Hepatocyte (in vitro differentiated cells): ENCODE measurements at regions not wholly inside any gene's neighbourhood (a gene's known extent, or its start where the extent isn't known, plus 50 kb on each side); places are given as distances from the start of the nearest gene placed in this dataset.

Experiments
- DNase-seq: peaks from one replicate; pipeline ENCODE4 v3.0.0-alpha.2; 2016; ENCODE audit warnings: low spot score
- H2AFZ ChIP-seq: fragments of 200-600 bp; sonication (generic); 2 replicates; pipeline ENCODE4 v1.6.0; 2016; ENCODE audit warnings: antibody characterized with exemption, mild to moderate bottlenecking
- H3K27ac ChIP-seq: fragments of 200-600 bp; sonication (generic); 2 replicates; pipeline ENCODE4 v1.5.1; 2016; ENCODE audit warnings: mild to moderate bottlenecking
- H3K27me3 ChIP-seq: fragments of 200-600 bp; sonication (generic); 2 replicates; pipeline ENCODE4 v1.6.1; 2016
- H3K36me3 ChIP-seq: fragments of 200-600 bp; sonication (generic); replicated peaks from 2 replicates; pipeline ENCODE4 v1.5.1; 2016; ENCODE audit warnings: low read depth; ENCODE audit not compliant: insufficient read depth
- H3K4me1 ChIP-seq: fragments of 200-600 bp; sonication (generic); 2 replicates; pipeline ENCODE4 v1.5.1; 2016; ENCODE audit warnings: mild to moderate bottlenecking, moderate library complexity; ENCODE audit not compliant: insufficient read depth
- H3K4me2 ChIP-seq: fragments of 200-600 bp; sonication (generic); 2 replicates; pipeline ENCODE4 v1.6.0; 2016
- H3K4me3 ChIP-seq: fragments of 200-600 bp; sonication (generic); 2 replicates; pipeline ENCODE4 v1.5.1; 2016; ENCODE audit warnings: mild to moderate bottlenecking
- H3K79me2 ChIP-seq: fragments of 200-600 bp; sonication (generic); 2 replicates; pipeline ENCODE4 v1.6.0; 2017; ENCODE audit warnings: mild to moderate bottlenecking
- H3K9me2 ChIP-seq: fragments of 200-600 bp; sonication (generic); replicated peaks from 2 replicates; pipeline ENCODE4 v1.6.0; 2017; ENCODE audit warnings: mild to moderate bottlenecking; ENCODE audit not compliant: insufficient read depth
- H3K9me3 ChIP-seq: fragments of 200-600 bp; sonication (generic); 2 replicates; pipeline ENCODE4 v1.5.1; 2016; ENCODE audit warnings: low read depth, mild to moderate bottlenecking
- H4K20me1 ChIP-seq: fragments of 200-600 bp; sonication (generic); 2 replicates; pipeline ENCODE4 v1.6.0; 2016; ENCODE audit warnings: mild to moderate bottlenecking; ENCODE audit not compliant: insufficient read depth, poor library complexity, severe bottlenecking
- CTCF ChIP-seq: fragments of 200-600 bp; sonication (generic); IDR thresholded peaks from 2 replicates; pipeline ENCODE4 v1.5.1; 2016; ENCODE audit warnings: antibody characterized with exemption, mild to moderate bottlenecking; ENCODE audit not compliant: poor library complexity
- EZH2 ChIP-seq: fragments of 200-600 bp; sonication (generic); IDR thresholded peaks from 2 replicates; pipeline ENCODE4 v1.6.1; 2016; ENCODE audit warnings: antibody characterized with exemption, mild to moderate bottlenecking, borderline replicate concordance
- EZH2phosphoT487 ChIP-seq: fragments of 200-600 bp; sonication (generic); IDR thresholded peaks from one replicate; pipeline ENCODE4 v1.6.1; 2018; ENCODE audit warnings: antibody characterized with exemption, mild to moderate bottlenecking, low read depth, moderate library complexity; ENCODE audit not compliant: unreplicated experiment, severe bottlenecking
- WGBS: methylation state at CpG from one replicate; pipeline ENCODE4 v1.1.6; 2016; ENCODE audit warnings: low lambda C conversion rate; ENCODE audit errors: missing lambda C conversion rate; 5-methylcytosine and 5-hydroxymethylcytosine counted together

- H3K36me3 ChIP-seq: no peaks in the 10 kb centered on the region
- H3K4me2 ChIP-seq: no peak overlapping the region
- 92% methylated on average over 15 of the region's 15 CpGs for WGBS
- no peak for TF ChIP-seq EZH2phosphoT487
- no peak for TF ChIP-seq EZH2
- no peak overlapping the region for H2AFZ ChIP-seq
- H4K20me1 ChIP-seq: no peaks in the 10 kb centered on the region
- H3K79me2 ChIP-seq: no peaks in the 10 kb centered on the region
- H3K9me3 ChIP-seq: no peaks in the 10 kb centered on the region
- no peaks in the 10 kb centered on the region for H3K4me1 ChIP-seq
- no peak overlapping the region for H3K4me3 ChIP-seq
- H3K9me2 ChIP-seq: no peaks in the 10 kb centered on the region
- no peaks in the 10 kb centered on the region for H3K27me3 ChIP-seq
- DNase-seq: no peak
- no peak overlapping the region for H3K27ac ChIP-seq
Measured at GRCh38 chr4:157821814-157822213, 351.0 kb downstream of the GASK1B start.

- no peaks in the 10 kb centered on the region for H3K79me2 ChIP-seq
- H3K4me1 ChIP-seq: no peaks in the 10 kb centered on the region
- WGBS: 94% methylated on average over 20 of the region's 20 CpGs
- no peaks in the 10 kb centered on the region for H3K36me3 ChIP-seq
- H3K4me2 ChIP-seq: no peak overlapping the region
- H4K20me1 ChIP-seq: no peaks in the 10 kb centered on the region
- DNase-seq: no peak
- H3K9me3 ChIP-seq: no peaks in the 10 kb centered on the region
- no peaks in the 10 kb centered on the region for H3K9me2 ChIP-seq
- no peaks in the 10 kb centered on the region for H3K27me3 ChIP-seq
- H2AFZ ChIP-seq: no peak overlapping the region
- H3K27ac ChIP-seq: no peak overlapping the region
- TF ChIP-seq EZH2 (no peak), CTCF (no peak)
- H3K4me3 ChIP-seq: no peak overlapping the region
Measured at GRCh38 chr4:157819693-157820464, 352.9 kb downstream of the GASK1B start.

GRCh38 chr4:157818946-157819692 lies 353.7 kb downstream of the GASK1B start:
- 96% methylated on average over 20 of the region's 20 CpGs for WGBS
- Histone ChIP-seq H3K27me3 (no peaks in the 10 kb centered on the region), H3K9me3 (no peaks in the 10 kb centered on the region), H3K4me1 (no peaks in the 10 kb centered on the region), H2AFZ (no peak overlapping the region), H3K4me2 (no peak overlapping the region), H4K20me1 (no peaks in the 10 kb centered on the region), H3K79me2 (no peaks in the 10 kb centered on the region), H3K4me3 (no peak overlapping the region), H3K9me2 (no peaks in the 10 kb centered on the region), H3K36me3 (no peaks in the 10 kb centered on the region), H3K27ac (no peak overlapping the region)
- DNase-seq: no peak
- TF ChIP-seq EZH2 (no peak), CTCF (no peak), EZH2phosphoT487 (no peak)

GRCh38 chr4:157810137-157810774 lies 362.6 kb downstream of the GASK1B start:
- Histone ChIP-seq H3K79me2 (no peaks in the 10 kb centered on the region), H2AFZ (no peak overlapping the region), H3K9me3 (no peaks in the 10 kb centered on the region), H3K4me3 (no peak overlapping the region), H3K27me3 (no peaks in the 10 kb centered on the region), H3K9me2 (no peaks in the 10 kb centered on the region), H4K20me1 (no peaks in the 10 kb centered on the region), H3K4me2 (peak overlapping the region; percentile 24), H3K36me3 (no peaks in the 10 kb centered on the region), H3K27ac (no peak overlapping the region), H3K4me1 (peaks cover 12% of the 10 kb centered on the region)
- peak; percentile 28 for DNase-seq
- TF ChIP-seq EZH2phosphoT487 (no peak), CTCF (no peak), EZH2 (no peak)
